ENCODE measurements at regions not wholly inside any gene's neighbourhood (a gene's known extent, or its start where the extent isn't known, plus 50 kb on each side); places are given as distances from the start of the nearest gene placed in this dataset.

- TF ChIP-seq EZH2 (optimal IDR thresholded peaks at IDR 0.05; ENCODE audit: low read depth, low read length), result no peak
- no peak for TF ChIP-seq EZH2phosphoT487 (IDR thresholded peaks at IDR 0.05; ENCODE audit: low read length)
- TF ChIP-seq CTCF (IDR thresholded peaks at IDR 0.05; ENCODE audit: low read length), result no peak
- no peak for DNase-seq
- Histone ChIP-seq H3K79me2 (ENCODE audit: low read length) (no peaks in the 10 kb centered on the region), H3K9me2 (replicated peaks; ENCODE audit: insufficient read depth, low read length) (no peaks in the 10 kb centered on the region), H3K4me2 (ENCODE audit: low read depth, low read length) (no peak overlapping the region), H3F3A (ENCODE audit: insufficient read depth, low read length) (no peaks in the 10 kb centered on the region), H3K36me3 (replicated peaks; ENCODE audit: insufficient read depth, low read length) (no peaks in the 10 kb centered on the region), H3K4me3 (ENCODE audit: low read length) (no peak overlapping the region), H3K9ac (ENCODE audit: low read length) (no peak overlapping the region), H3K4me1 (ENCODE audit: low read length) (no peaks in the 10 kb centered on the region), H3K27me3 (replicated peaks; ENCODE audit: insufficient read depth, low read length) (no peaks in the 10 kb centered on the region), H2AFZ (ENCODE audit: low read length) (no peak overlapping the region), H3K27ac (ENCODE audit: low read length) (no peak overlapping the region), H3K9me3 (replicated peaks; ENCODE audit: insufficient read depth, low read length) (no peaks in the 10 kb centered on the region), H4K20me1 (ENCODE audit: insufficient read depth, low read length) (no peaks in the 10 kb centered on the region)
Observed at GRCh38 chr7:13414181-13414580, 575.3 kb downstream of the ETV1 start.

- Histone ChIP-seq H3K9me3 (replicated peaks; ENCODE audit: insufficient read depth, low read length) (no peaks in the 10 kb centered on the region), H3K4me3 (ENCODE audit: low read length) (no peak overlapping the region), H3K79me2 (ENCODE audit: low read length) (no peaks in the 10 kb centered on the region), H3K36me3 (replicated peaks; ENCODE audit: insufficient read depth, low read length) (no peaks in the 10 kb centered on the region), H3K4me2 (ENCODE audit: low read depth, low read length) (no peak overlapping the region), H3K27me3 (replicated peaks; ENCODE audit: insufficient read depth, low read length) (no peaks in the 10 kb centered on the region), H3F3A (ENCODE audit: insufficient read depth, low read length) (no peaks in the 10 kb centered on the region), H3K4me1 (ENCODE audit: low read length) (no peaks in the 10 kb centered on the region), H3K9me2 (replicated peaks; ENCODE audit: insufficient read depth, low read length) (no peaks in the 10 kb centered on the region), H2AFZ (ENCODE audit: low read length) (no peak overlapping the region), H3K9ac (ENCODE audit: low read length) (no peak overlapping the region), H4K20me1 (ENCODE audit: insufficient read depth, low read length) (no peaks in the 10 kb centered on the region), H3K27ac (ENCODE audit: low read length) (no peak overlapping the region)
- peak; percentile 17 for DNase-seq
- TF ChIP-seq EZH2 (optimal IDR thresholded peaks at IDR 0.05; ENCODE audit: low read depth, low read length) (no peak), EZH2phosphoT487 (IDR thresholded peaks at IDR 0.05; ENCODE audit: low read length) (no peak), CTCF (IDR thresholded peaks at IDR 0.05; ENCODE audit: low read length) (no peak)
Observed at GRCh38 chr7:13414661-13415107, 574.8 kb downstream of the ETV1 start.

- Histone ChIP-seq H3K9me2 (replicated peaks; ENCODE audit: insufficient read depth, low read length) (no peaks in the 10 kb centered on the region), H3K27me3 (replicated peaks; ENCODE audit: insufficient read depth, low read length) (no peaks in the 10 kb centered on the region), H3K9me3 (replicated peaks; ENCODE audit: insufficient read depth, low read length) (no peaks in the 10 kb centered on the region), H3K79me2 (ENCODE audit: low read length) (no peaks in the 10 kb centered on the region), H2AFZ (ENCODE audit: low read length) (no peak overlapping the region), H3K4me3 (ENCODE audit: low read length) (no peak overlapping the region), H3F3A (ENCODE audit: insufficient read depth, low read length) (no peaks in the 10 kb centered on the region), H3K4me1 (ENCODE audit: low read length) (no peaks in the 10 kb centered on the region), H3K36me3 (replicated peaks; ENCODE audit: insufficient read depth, low read length) (no peaks in the 10 kb centered on the region), H3K4me2 (ENCODE audit: low read depth, low read length) (no peak overlapping the region), H3K27ac (ENCODE audit: low read length) (no peak overlapping the region), H3K9ac (ENCODE audit: low read length) (no peak overlapping the region), H4K20me1 (ENCODE audit: insufficient read depth, low read length) (no peaks in the 10 kb centered on the region)
- TF ChIP-seq EZH2 (optimal IDR thresholded peaks at IDR 0.05; ENCODE audit: low read depth, low read length) (no peak), CTCF (IDR thresholded peaks at IDR 0.05; ENCODE audit: low read length) (no peak)
- no peak for DNase-seq
Observed at GRCh38 chr7:13416071-13416470, 573.4 kb downstream of the ETV1 start.
